ENCODE measurements at regions not wholly inside any gene's neighbourhood (a gene's known extent, or its start where the extent isn't known, plus 50 kb on each side); places are given as distances from the start of the nearest gene placed in this dataset.

GRCh38 chr2:133736674-133737073 is 168.4 kb upstream of the NCKAP5 start:
- TF ChIP-seq POLR2A (IDR thresholded peaks at IDR 0.05; ENCODE audit: low read depth, low read length) (no peak), SP1 (IDR thresholded peaks at IDR 0.05; ENCODE audit: low read depth, low read length) (no peak), CUX1 (IDR thresholded peaks at IDR 0.05; ENCODE audit: insufficient replicate concordance, low read depth, low read length) (no peak), RFX5 (IDR thresholded peaks at IDR 0.05; ENCODE audit: low read depth, low read length) (no peak), ATF7 (IDR thresholded peaks at IDR 0.05; ENCODE audit: low read depth) (no peak), EGR1 (IDR thresholded peaks at IDR 0.05; ENCODE audit: borderline replicate concordance in 1 of 2, low read depth in 2 of 2, low read length in 2 of 2) (no peak), TAF1 (IDR thresholded peaks at IDR 0.05; ENCODE audit: borderline replicate concordance, low read depth, low read length) (no peak), MAX (IDR thresholded peaks at IDR 0.05; ENCODE audit: low read depth, low read length) (no peak), EZH2 (IDR thresholded peaks at IDR 0.05; ENCODE audit: borderline replicate concordance, control insufficient read depth, low read depth, low read length) (no peak), GABPA (IDR thresholded peaks at IDR 0.05; ENCODE audit: low read depth) (no peak), HDGF (IDR thresholded peaks at IDR 0.05) (no peak), CEBPZ (IDR thresholded peaks at IDR 0.05; ENCODE audit: low read depth, low read length) (no peak)
- TF ChIP-seq, protein P1, sequence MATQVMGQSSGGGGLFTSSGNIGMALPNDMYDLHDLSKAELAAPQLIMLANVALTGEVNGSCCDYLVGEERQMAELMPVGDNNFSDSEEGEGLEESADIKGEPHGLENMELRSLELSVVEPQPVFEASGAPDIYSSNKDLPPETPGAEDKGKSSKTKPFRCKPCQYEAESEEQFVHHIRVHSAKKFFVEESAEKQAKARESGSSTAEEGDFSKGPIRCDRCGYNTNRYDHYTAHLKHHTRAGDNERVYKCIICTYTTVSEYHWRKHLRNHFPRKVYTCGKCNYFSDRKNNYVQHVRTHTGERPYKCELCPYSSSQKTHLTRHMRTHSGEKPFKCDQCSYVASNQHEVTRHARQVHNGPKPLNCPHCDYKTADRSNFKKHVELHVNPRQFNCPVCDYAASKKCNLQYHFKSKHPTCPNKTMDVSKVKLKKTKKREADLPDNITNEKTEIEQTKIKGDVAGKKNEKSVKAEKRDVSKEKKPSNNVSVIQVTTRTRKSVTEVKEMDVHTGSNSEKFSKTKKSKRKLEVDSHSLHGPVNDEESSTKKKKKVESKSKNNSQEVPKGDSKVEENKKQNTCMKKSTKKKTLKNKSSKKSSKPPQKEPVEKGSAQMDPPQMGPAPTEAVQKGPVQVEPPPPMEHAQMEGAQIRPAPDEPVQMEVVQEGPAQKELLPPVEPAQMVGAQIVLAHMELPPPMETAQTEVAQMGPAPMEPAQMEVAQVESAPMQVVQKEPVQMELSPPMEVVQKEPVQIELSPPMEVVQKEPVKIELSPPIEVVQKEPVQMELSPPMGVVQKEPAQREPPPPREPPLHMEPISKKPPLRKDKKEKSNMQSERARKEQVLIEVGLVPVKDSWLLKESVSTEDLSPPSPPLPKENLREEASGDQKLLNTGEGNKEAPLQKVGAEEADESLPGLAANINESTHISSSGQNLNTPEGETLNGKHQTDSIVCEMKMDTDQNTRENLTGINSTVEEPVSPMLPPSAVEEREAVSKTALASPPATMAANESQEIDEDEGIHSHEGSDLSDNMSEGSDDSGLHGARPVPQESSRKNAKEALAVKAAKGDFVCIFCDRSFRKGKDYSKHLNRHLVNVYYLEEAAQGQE (IDR thresholded peaks at IDR 0.05; ENCODE audit: low read depth, low read length): no peak

Data from GM12878 (cell line).